ENCODE measurements at regions not wholly inside any gene's neighbourhood (a gene's known extent, or its start where the extent isn't known, plus 50 kb on each side); places are given as distances from the start of the nearest gene placed in this dataset.
A peak's percentile ranks its signal among the peaks of the same experiment; 100 is the strongest.

- Histone ChIP-seq H3K4me3 (ENCODE audit: low read depth, low read length) (no peak overlapping the region), H3K27ac (peak overlapping the region; percentile 79), H3K36me3 (replicated peaks) (no peaks in the 10 kb centered on the region), H3K27me3 (replicated peaks) (no peaks in the 10 kb centered on the region)
- no peak for DNase-seq
- in situ Hi-C loops (cut with HindIII; ENCODE audit: low pct_ligation_motif_present, low sequenced_read_pairs), result no loop called here
- TF ChIP-seq, protein P1, sequence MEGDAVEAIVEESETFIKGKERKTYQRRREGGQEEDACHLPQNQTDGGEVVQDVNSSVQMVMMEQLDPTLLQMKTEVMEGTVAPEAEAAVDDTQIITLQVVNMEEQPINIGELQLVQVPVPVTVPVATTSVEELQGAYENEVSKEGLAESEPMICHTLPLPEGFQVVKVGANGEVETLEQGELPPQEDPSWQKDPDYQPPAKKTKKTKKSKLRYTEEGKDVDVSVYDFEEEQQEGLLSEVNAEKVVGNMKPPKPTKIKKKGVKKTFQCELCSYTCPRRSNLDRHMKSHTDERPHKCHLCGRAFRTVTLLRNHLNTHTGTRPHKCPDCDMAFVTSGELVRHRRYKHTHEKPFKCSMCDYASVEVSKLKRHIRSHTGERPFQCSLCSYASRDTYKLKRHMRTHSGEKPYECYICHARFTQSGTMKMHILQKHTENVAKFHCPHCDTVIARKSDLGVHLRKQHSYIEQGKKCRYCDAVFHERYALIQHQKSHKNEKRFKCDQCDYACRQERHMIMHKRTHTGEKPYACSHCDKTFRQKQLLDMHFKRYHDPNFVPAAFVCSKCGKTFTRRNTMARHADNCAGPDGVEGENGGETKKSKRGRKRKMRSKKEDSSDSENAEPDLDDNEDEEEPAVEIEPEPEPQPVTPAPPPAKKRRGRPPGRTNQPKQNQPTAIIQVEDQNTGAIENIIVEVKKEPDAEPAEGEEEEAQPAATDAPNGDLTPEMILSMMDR (IDR thresholded peaks at IDR 0.05; ENCODE audit: low read depth, low read length, missing control alignments), result no peak
Measured at GRCh38 chr2:62303788-62304187, 107.9 kb downstream of the B3GNT2 start.

DNA sequence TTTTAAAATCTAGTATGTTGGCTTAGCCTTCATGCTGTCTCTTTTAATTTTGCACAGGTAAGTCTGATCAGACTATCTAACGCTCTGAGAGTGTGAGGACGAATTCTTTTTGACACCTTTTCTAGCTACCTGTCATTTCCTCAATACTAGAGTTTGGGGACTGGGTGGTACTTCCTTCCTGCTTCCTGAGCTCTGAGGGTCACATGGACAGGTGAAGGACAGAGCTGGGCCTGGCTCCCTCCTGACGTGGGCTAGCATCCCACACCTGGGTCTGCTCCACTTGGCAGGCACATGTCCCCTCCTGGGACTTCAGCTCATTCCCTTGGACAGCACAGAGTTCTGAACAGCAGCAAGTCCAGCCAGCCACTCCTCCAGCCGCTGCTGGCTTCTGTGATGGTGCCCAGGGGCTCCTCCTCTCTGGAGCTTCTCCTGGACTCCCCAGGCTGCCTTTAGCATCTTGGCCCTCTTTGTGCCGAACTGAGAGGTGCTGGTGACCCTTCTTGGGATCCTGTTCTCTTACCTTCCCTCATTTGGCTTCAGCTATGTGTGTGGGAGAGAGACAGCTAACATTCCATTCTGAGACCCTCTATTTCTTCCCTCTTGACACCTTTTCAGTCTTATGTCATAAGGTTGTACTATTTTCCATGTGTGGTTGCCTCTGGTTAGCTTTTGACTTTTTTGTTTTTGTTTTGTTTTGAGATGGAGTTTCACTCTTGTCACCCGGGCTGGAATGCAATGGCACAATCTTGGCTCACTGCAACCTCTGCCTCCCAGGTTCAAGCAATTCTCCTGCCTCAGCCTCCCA lies 106.9 kb downstream of the B3GNT2 start:
- Histone ChIP-seq H3K27ac (no peak overlapping the region), H3K4me3 (ENCODE audit: low read depth, low read length) (no peak overlapping the region), H3K27me3 (replicated peaks) (no peaks in the 10 kb centered on the region), H3K36me3 (replicated peaks) (no peaks in the 10 kb centered on the region)
- TF ChIP-seq, protein P1 (IDR thresholded peaks at IDR 0.05; ENCODE audit: low read depth, low read length, missing control alignments), result no peak
- no peak for DNase-seq
- in situ Hi-C loops (cut with HindIII; ENCODE audit: low pct_ligation_motif_present, low sequenced_read_pairs), result no loop called here

DNA sequence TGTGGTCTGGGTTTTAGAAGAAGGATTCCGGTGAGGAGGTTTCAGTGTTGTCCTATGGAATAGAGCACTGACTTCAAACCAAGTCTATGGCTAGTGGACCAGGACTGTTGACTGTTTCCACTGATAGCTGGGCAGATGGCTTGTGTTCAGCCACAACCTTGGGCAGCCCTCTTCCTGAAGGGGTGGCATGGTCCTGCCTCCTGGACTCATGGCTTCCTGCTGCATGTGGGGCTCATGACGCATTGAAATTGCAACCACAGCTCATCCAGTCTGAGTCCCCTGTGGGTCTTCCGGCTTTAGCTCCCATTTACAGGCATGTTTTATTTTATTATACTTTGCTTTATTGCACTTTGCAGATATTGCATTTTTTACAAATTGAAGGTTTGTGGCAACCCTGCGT lies 105.0 kb downstream of the B3GNT2 start:
- in situ Hi-C loops (cut with HindIII; ENCODE audit: low pct_ligation_motif_present, low sequenced_read_pairs), result no loop called here
- no peak overlapping the region for H3K4me3 ChIP-seq (ENCODE audit: low read depth, low read length)
- H3K27ac ChIP-seq, result no peak overlapping the region
- H3K27me3 ChIP-seq (replicated peaks), result no peaks in the 10 kb centered on the region
- TF ChIP-seq, protein P1 (IDR thresholded peaks at IDR 0.05; ENCODE audit: low read depth, low read length, missing control alignments), result no peak
- no peaks in the 10 kb centered on the region for H3K36me3 ChIP-seq (replicated peaks)
- no peak for DNase-seq

GRCh38 chr2:62297624-62298010 lies 101.7 kb downstream of the B3GNT2 start:
- TF ChIP-seq, protein P1 (IDR thresholded peaks at IDR 0.05; ENCODE audit: low read depth, low read length, missing control alignments), result peak; percentile 50
- Histone ChIP-seq H3K27me3 (replicated peaks) (no peaks in the 10 kb centered on the region), H3K36me3 (replicated peaks) (no peaks in the 10 kb centered on the region), H3K4me3 (ENCODE audit: low read depth, low read length) (no peak overlapping the region), H3K27ac (no peak overlapping the region)
- DNase-seq, result no peak
- in situ Hi-C loops (cut with HindIII; ENCODE audit: low pct_ligation_motif_present, low sequenced_read_pairs), result no loop called here

GRCh38 chr2:62296832-62297623 lies 101.1 kb downstream of the B3GNT2 start:
- TF ChIP-seq, protein P1 (IDR thresholded peaks at IDR 0.05; ENCODE audit: low read depth, low read length, missing control alignments), result no peak
- no peak overlapping the region for H3K27ac ChIP-seq
- in situ Hi-C loops (cut with HindIII; ENCODE audit: low pct_ligation_motif_present, low sequenced_read_pairs), result no loop called here
- H3K36me3 ChIP-seq (replicated peaks), result no peaks in the 10 kb centered on the region
- DNase-seq, result no peak
- H3K27me3 ChIP-seq (replicated peaks), result no peaks in the 10 kb centered on the region
- no peak overlapping the region for H3K4me3 ChIP-seq (ENCODE audit: low read depth, low read length)

Measured in brain microvascular endothelial cell (primary cell).